GM18499 (cell line): ENCODE measurements at regions not wholly inside any gene's neighbourhood (a gene's known extent, or its start where the extent isn't known, plus 50 kb on each side); places are given as distances from the start of the nearest gene placed in this dataset.

Experiments
- ATAC-seq: cut with Tn5 transposase; IDR thresholded peaks from one replicate; pipeline ENCODE4 v1.9.1; 2021; ENCODE audit warnings: moderate number of reproducible peaks; ENCODE audit not compliant: insufficient read depth, unreplicated experiment

GRCh38 chr10:3554121-3554522 lies 230.9 kb downstream of the KLF6 start:
- no peak for ATAC-seq

GRCh38 chr10:3552281-3552680 lies 232.7 kb downstream of the KLF6 start:
- ATAC-seq, result no peak

GRCh38 chr10:3551761-3552160 lies 233.2 kb downstream of the KLF6 start:
- no peak for ATAC-seq

- ATAC-seq, result no peak
Measured at GRCh38 chr10:3549118-3549517, 235.9 kb downstream of the KLF6 start.

GRCh38 chr10:3548702-3549101 lies 236.3 kb downstream of the KLF6 start:
- no peak for ATAC-seq

DNA sequence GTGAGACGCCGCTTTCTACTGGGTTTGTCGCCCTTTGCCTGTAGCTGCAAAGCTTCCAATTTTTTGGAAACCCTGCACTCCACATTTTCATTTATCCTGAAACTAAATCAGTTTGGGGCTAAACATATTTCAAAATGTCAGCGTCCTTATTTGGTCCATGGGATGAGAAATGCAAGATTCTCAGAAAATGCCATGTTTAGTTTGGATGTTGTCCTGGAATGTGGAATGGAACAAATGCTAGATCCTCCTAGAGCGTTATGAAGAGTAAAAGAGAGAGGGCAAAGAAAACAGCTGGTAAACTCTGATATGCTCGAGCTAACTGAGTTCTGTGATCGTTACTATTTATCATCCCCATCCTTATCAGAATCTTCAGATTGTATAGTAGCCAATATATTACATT lies 236.9 kb downstream of the KLF6 start:
- no peak for ATAC-seq

DNA sequence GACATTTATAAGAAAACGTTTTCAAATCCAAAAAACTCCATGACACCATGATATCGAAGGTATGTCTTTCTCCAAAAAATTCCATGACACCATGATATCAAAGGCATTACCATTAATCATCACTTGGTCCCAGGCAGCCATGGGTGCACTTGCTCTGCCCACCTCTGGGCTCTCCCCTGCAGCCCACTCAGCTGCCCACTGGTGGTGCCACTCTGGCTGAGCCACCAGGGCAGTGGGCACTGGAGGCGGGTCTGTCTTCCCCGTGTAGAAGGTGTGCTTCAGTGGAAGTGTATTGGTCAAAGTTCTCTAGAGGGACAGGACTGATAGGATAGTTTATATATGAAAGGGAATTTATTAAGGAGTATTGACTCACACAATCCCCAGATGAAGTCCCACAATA lies 240.4 kb downstream of the KLF6 start:
- ATAC-seq, result no peak

GRCh38 chr10:3542185-3542611 lies 242.8 kb downstream of the KLF6 start:
- no peak for ATAC-seq

- ATAC-seq, result no peak
Measured at GRCh38 chr10:3539696-3540383, 245.2 kb downstream of the KLF6 start.

DNA sequence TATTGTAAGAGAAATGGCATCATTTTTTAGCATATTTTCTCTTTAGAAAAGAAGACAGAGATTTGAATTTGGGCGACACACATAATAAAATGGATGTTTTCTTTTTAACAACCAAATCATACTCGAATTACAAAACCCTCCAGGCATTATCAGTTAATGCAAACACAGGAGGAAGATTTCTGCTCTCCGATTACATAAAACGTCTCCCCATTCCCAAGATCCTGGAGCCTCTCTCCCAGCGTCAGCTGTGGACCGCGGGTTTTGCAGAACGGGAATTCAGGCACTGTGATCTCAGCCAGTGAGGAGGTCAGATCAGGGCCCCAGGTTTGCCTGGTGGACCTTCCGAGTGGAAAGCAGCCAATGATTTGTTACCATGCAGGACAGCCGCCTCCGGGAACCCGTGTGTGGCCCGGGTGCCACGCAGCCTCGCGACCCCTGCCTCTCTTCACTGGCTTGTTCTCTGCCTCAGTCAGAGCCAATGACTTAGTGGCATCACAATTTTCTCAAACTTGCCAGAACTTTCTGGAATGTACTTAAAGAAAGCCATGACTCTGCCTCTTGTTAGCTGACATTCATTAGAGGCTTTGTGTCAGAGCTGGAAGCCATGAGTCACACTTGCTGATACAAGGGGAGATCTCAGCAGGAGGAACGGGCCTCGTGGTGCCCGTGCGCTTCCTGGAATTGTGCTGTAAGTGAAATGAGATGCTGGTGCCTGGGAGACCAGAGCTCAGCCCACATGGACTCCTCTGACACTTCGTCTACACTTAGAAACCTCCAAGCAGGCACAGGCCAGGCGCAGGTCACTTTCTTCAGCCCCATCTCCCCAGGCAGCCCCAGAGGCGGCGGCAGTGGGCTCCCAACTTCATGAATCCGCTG lies 246.1 kb downstream of the KLF6 start:
- no peak for ATAC-seq

GRCh38 chr10:3538291-3538655 lies 246.7 kb downstream of the KLF6 start:
- no peak for ATAC-seq

DNA sequence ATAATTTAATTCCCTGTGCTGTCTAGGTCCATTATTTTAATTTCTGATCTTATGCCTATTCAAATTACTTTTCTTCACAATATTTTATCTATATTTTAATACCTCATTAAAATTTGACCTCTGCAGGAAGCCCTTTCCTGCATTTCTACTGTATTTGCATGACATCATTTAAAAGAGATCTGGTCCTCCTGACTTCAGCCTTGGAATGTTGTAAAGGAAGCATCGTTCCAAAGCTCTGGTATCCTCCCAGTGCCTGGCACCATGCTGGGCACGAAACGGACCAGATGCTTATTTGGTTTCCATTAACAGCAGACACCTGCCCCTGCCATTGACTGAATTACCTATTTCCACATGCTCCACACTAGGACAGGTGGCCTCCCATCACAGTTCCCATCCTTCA lies 247.5 kb downstream of the KLF6 start:
- no peak for ATAC-seq

- ATAC-seq, result no peak
Measured at GRCh38 chr10:3535001-3535400, 250.0 kb downstream of the KLF6 start.

- no peak for ATAC-seq
Measured at GRCh38 chr10:3534433-3534832, 250.6 kb downstream of the KLF6 start.

DNA sequence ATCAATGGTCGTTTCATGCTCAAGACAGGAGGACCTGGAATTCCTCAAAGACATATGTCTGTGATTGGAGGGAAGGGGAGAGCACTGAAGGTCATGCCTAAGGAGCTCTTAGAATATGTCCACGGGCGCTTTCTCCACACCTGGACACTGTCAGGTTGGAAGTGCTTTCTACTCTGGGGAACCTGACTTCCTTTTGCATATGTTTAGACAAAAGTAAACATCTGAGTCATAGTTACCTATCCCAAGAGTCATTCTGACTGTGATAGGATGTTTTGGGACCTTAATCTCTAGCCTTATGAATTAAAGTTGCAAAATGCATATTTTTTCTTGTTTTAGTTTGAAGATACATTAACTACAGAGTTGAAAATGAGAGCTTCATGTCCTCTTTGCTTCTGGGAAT lies 251.7 kb downstream of the KLF6 start:
- no peak for ATAC-seq

DNA sequence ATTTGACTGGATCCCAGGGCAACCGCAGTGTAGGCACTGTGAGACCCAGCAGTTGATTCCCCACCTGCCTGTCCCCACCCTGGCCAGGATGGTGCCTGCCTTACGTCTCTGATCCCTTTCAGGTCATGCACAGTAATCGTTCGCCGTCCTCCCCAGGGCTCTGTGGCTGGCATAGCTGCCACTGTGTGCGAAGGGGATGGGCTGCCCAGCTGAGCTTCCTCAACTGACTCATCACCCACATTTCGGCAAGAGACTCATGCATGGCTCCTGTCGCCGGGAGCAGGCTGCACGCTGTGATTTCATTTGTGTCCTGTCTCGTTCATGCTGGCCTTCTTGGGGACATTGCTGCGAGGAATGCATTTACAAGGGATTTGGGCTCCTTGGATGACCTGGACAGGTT lies 252.4 kb downstream of the KLF6 start:
- ATAC-seq, result no peak

- no peak for ATAC-seq
Measured at GRCh38 chr10:3531670-3532069, 253.3 kb downstream of the KLF6 start.

- ATAC-seq, result no peak
Measured at GRCh38 chr10:3530783-3531645, 254.0 kb downstream of the KLF6 start.

DNA sequence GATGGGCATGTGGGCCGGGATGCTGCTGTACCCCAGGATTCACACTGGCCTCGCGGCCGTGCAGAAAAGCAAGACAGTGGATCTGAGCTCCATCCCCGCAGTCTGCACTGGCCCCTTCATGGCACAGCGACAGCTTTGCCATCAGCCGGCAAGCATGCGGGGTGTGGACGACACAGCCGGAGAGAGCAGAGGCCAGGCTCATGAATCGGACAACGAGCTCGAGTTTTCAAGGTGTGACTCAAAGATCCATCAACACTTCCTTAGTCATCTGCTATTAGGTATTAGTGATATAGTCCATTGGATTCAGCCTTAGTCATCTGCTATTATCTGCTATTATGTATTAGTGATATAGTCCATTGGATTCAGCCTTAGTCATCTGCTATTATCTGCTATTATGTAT lies 254.7 kb downstream of the KLF6 start:
- ATAC-seq, result no peak

DNA sequence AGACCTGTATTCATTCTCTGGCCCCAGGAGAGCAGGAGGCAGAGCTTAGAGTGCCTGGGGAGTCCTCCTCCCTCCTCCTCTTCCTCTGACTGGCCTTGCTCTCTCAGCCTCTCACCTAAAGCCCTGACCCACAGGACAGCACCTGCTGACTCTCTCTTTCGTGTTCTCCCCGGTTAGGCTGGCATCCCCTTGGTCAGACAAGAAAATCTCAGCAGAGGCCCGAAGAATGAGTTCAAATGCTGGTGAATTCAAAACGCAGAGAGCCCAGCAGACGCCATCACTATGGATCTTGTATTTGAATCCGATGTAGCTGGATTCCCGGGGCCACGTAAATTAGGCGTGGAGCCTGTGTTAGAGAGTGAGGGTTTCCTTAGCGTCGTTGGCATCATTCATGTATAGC lies 255.3 kb downstream of the KLF6 start:
- no peak for ATAC-seq

- no peak for ATAC-seq
Measured at GRCh38 chr10:3528823-3529403, 256.1 kb downstream of the KLF6 start.
